Mucosa of descending colon (tissue), 3 donors: ENCODE measurements at regions not wholly inside any gene's neighbourhood (a gene's known extent, or its start where the extent isn't known, plus 50 kb on each side); places are given as distances from the start of the nearest gene placed in this dataset.

Experiments used
- ATAC-seq: fragments of 200-7000 bp; cut with Tn5 transposase; one replicate; pipeline ENCODE4 v1.9.1; 2020; ENCODE audit warnings: mild to moderate bottlenecking, moderate library complexity
- DNase-seq, 3 donors: peaks; one replicate each; pipeline ENCODE4 v3.0.0-alpha.2; 2020
- H3K36me3 ChIP-seq: fragments of 200-600 bp; one replicate; pipeline ENCODE4 v1.8.0; 2021; ENCODE audit warnings: low read depth, mild to moderate bottlenecking
- H3K4me1 ChIP-seq: fragments of 200-600 bp; one replicate; pipeline ENCODE4 v1.8.0; 2021; ENCODE audit warnings: low read depth, mild to moderate bottlenecking
- H3K4me3 ChIP-seq: fragments of 200-600 bp; one replicate; pipeline ENCODE4 v1.8.0; 2021; ENCODE audit warnings: mild to moderate bottlenecking
- H3K9me3 ChIP-seq: fragments of 200-600 bp; one replicate; pipeline ENCODE4 v1.8.0; 2021; ENCODE audit warnings: mild to moderate bottlenecking
- CTCF ChIP-seq: fragments of 200-600 bp; IDR thresholded peaks from one replicate; pipeline ENCODE4 v1.8.0; 2022; ENCODE audit warnings: antibody characterized with exemption, mild to moderate bottlenecking
- intact Hi-C, 2 donors: fragments of 100-400 bp; cut with DNase I in 1 of 2; cut with micrococcal nuclease in 1 of 2; formaldehyde crosslinking; loops; one replicate each; pipeline versions ENCODE4 v1.11.0 to v1.11.1; 2022; cut with DNase I, micrococcal nuclease
- donor health status: DM: no; HTN: no; CAD: no; lungs with moderate emphysema.
- donor health status: DM: no; HTN: no; CAD: no.
- donor health status: DM: no; HTN: yes; CAD: no.

- no peaks in the 10 kb centered on the region for H3K4me1 ChIP-seq
- DNase-seq: no peak
- intact Hi-C loops: no loop called here
- H3K4me3 ChIP-seq: no peak overlapping the region
- no peaks in the 10 kb centered on the region for H3K36me3 ChIP-seq
- H3K9me3 ChIP-seq: no peaks in the 10 kb centered on the region
- no peak for TF ChIP-seq CTCF
- ATAC-seq: no peak
Measured at GRCh38 chr2:15868704-15869103, 71.6 kb upstream of the MYCN start.

- no peaks in the 10 kb centered on the region for H3K4me1 ChIP-seq
- no peak for TF ChIP-seq CTCF
Measured at GRCh38 chr2:15869396-15869795, 71.0 kb upstream of the MYCN start.

GRCh38 chr2:15869871-15870270 lies 70.5 kb upstream of the MYCN start:
- Histone ChIP-seq H3K36me3 (no peaks in the 10 kb centered on the region), H3K4me1 (no peaks in the 10 kb centered on the region), H3K9me3 (no peaks in the 10 kb centered on the region), H3K4me3 (no peak overlapping the region)
- intact Hi-C loops: no loop called here
- DNase-seq (no peak), ATAC-seq (no peak)
- no peak for TF ChIP-seq CTCF

More at GRCh38 chr2:15869396-15869795, 71.0 kb upstream of the MYCN start:
- no peaks in the 10 kb centered on the region for H3K36me3 ChIP-seq
- DNase-seq (no peak), ATAC-seq (no peak)
- H3K4me3 ChIP-seq: no peak overlapping the region
- intact Hi-C loops: no loop called here
- H3K9me3 ChIP-seq: no peaks in the 10 kb centered on the region

DNA sequence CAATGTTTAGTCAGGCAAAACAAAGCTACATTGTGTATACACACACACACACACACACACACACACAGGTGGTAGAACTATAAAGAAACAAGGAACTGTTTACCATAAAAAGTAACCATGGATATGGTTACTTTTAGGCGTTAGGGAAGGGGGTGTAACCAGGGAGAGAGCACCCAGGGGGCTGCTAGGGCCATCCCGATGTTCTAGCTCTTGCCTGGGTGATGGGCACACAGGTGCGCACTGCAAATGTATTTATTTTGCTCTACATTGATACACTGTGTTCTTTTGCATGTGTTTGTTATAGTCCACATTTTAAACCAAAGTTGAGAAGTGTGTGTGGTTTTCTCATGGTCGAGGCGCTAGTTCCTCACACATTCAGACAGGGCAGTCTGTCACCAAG lies 69.8 kb upstream of the MYCN start:
- no peak overlapping the region for H3K4me3 ChIP-seq
- TF ChIP-seq CTCF: no peak
- ATAC-seq (no peak), DNase-seq (no peak)
- intact Hi-C loops: no loop called here
- H3K36me3 ChIP-seq: no peaks in the 10 kb centered on the region
- no peaks in the 10 kb centered on the region for H3K4me1 ChIP-seq
- no peaks in the 10 kb centered on the region for H3K9me3 ChIP-seq

DNA sequence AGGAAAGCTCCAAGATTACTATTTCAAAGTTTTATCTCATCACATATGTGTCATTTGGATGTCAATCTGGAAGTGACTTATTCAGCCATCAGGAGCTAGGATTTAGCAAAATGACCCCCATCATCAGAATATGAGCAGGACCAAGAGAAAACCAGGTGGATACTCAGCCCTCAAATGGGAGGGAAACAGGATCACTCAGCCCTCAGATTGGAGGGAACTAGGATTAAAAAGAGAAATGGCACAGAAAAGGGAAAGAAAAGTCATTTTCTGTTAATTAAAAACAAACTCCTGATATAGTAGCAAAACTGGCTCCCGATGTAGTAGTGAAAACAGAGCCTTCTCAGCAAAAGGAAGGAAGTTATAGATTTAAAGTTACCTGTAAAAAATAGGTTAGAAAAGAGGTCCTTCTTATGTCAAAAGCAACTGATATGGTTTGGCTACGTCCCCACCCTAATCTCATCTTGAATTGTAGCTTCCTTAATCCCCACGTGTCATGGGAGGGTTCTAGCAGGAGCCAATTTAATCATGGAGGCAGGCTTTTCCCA lies 69.0 kb upstream of the MYCN start:
- no peak for TF ChIP-seq CTCF
- DNase-seq (no peak), ATAC-seq (no peak)
- H3K4me1 ChIP-seq: no peaks in the 10 kb centered on the region
- intact Hi-C loops: no loop called here
- H3K9me3 ChIP-seq: no peaks in the 10 kb centered on the region
- H3K4me3 ChIP-seq: no peak overlapping the region
- H3K36me3 ChIP-seq: no peaks in the 10 kb centered on the region

GRCh38 chr2:15872854-15873253 lies 67.5 kb upstream of the MYCN start:
- H3K4me3 ChIP-seq: no peak overlapping the region
- ATAC-seq: no peak
- intact Hi-C loops: no loop called here
- DNase-seq: no peak
- TF ChIP-seq CTCF: no peak
- no peaks in the 10 kb centered on the region for H3K4me1 ChIP-seq
- H3K36me3 ChIP-seq: no peaks in the 10 kb centered on the region
- H3K9me3 ChIP-seq: no peaks in the 10 kb centered on the region
